Prostate gland (tissue), 1 donor: ENCODE measurements at regions not wholly inside any gene's neighbourhood (a gene's known extent, or its start where the extent isn't known, plus 50 kb on each side); places are given as distances from the start of the nearest gene placed in this dataset.

Experiments used
- POLR2A ChIP-seq: fragments of 450-650 bp; IDR thresholded peaks from one replicate; pipeline ENCODE4 v1.6.1; 2016; ENCODE audit warnings: antibody characterized with exemption, mild to moderate bottlenecking
- POLR2AphosphoS5 ChIP-seq: sonication (generic); formaldehyde crosslinking; IDR thresholded peaks from one replicate; pipeline ENCODE4 v1.6.1; 2017; ENCODE audit warnings: antibody characterized with exemption

DNA sequence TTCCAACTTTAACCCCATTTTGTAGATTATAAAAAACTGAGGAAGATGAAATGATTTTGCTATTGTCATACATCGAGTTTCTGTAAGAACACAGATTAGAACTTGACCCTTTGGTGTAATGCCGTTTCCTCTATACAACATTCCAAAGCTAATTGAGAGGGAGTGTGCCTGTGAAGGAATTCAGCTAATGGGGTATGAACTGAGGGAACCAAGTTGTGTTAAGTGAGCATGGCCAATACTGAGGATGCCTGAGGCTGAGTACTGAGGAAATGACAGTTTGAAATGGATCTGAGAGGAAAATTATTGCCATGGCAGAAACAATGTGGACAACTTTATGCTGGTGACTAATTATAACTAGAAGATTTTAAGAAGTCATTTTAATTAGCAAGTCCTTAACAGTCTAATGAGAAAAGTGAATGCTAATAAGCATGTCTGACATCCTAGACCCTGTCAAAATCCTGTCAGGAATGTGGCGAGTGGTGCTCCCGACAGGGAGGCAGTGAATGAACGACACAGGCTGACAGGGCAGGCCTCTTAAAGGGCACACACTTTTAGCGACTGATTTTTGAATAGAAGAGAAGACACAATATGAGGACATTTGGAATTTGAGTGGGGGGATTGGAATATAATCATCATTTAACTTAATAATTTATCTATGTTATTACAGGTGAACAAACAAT is 262.5 kb downstream of the HLX start:
- no peak for TF ChIP-seq POLR2AphosphoS5
- TF ChIP-seq POLR2A, result no peak
